ENCODE measurements at regions not wholly inside any gene's neighbourhood (a gene's known extent, or its start where the extent isn't known, plus 50 kb on each side); places are given as distances from the start of the nearest gene placed in this dataset.

GRCh38 chr4:22573198-22573597 is 57.3 kb upstream of the ADGRA3 start:
- Mint-ChIP-seq H3K36me3 (ENCODE audit: low read depth) (no peaks in the 10 kb centered on the region), H3K27me3 (ENCODE audit: low read depth) (peaks cover 4% of the 10 kb centered on the region), H3K4me1 (peaks cover 11% of the 10 kb centered on the region), H3K27ac (no peak overlapping the region), H3K4me3 (no peak overlapping the region), H3K9me3 (peaks cover 17% of the 10 kb centered on the region)
- TF ChIP-seq, protein P1, sequence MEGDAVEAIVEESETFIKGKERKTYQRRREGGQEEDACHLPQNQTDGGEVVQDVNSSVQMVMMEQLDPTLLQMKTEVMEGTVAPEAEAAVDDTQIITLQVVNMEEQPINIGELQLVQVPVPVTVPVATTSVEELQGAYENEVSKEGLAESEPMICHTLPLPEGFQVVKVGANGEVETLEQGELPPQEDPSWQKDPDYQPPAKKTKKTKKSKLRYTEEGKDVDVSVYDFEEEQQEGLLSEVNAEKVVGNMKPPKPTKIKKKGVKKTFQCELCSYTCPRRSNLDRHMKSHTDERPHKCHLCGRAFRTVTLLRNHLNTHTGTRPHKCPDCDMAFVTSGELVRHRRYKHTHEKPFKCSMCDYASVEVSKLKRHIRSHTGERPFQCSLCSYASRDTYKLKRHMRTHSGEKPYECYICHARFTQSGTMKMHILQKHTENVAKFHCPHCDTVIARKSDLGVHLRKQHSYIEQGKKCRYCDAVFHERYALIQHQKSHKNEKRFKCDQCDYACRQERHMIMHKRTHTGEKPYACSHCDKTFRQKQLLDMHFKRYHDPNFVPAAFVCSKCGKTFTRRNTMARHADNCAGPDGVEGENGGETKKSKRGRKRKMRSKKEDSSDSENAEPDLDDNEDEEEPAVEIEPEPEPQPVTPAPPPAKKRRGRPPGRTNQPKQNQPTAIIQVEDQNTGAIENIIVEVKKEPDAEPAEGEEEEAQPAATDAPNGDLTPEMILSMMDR (IDR thresholded peaks at IDR 0.05; ENCODE audit: unreplicated experiment in 3 of 3): no peak

- TF ChIP-seq, protein P1 (IDR thresholded peaks at IDR 0.05; ENCODE audit: unreplicated experiment in 3 of 3): no peak
- Mint-ChIP-seq H3K9me3 (peaks cover 17% of the 10 kb centered on the region), H3K4me1 (peaks cover 11% of the 10 kb centered on the region), H3K27ac (no peak overlapping the region), H3K36me3 (ENCODE audit: low read depth) (no peaks in the 10 kb centered on the region), H3K27me3 (ENCODE audit: low read depth) (peaks cover 4% of the 10 kb centered on the region), H3K4me3 (no peak overlapping the region)
Measured at GRCh38 chr4:22573641-22574040, 57.8 kb upstream of the ADGRA3 start.

- H3K36me3 Mint-ChIP-seq (ENCODE audit: low read depth): no peaks in the 10 kb centered on the region
- H3K9me3 Mint-ChIP-seq: peaks cover 17% of the 10 kb centered on the region
- H3K27ac Mint-ChIP-seq: no peak overlapping the region
- peaks cover 11% of the 10 kb centered on the region for H3K4me1 Mint-ChIP-seq
- H3K4me3 Mint-ChIP-seq: no peak overlapping the region
- TF ChIP-seq, protein P1 (IDR thresholded peaks at IDR 0.05; ENCODE audit: unreplicated experiment in 3 of 3): no peak
- H3K27me3 Mint-ChIP-seq (ENCODE audit: low read depth): peaks cover 4% of the 10 kb centered on the region
Measured at GRCh38 chr4:22574424-22574823, 58.6 kb upstream of the ADGRA3 start.

DNA sequence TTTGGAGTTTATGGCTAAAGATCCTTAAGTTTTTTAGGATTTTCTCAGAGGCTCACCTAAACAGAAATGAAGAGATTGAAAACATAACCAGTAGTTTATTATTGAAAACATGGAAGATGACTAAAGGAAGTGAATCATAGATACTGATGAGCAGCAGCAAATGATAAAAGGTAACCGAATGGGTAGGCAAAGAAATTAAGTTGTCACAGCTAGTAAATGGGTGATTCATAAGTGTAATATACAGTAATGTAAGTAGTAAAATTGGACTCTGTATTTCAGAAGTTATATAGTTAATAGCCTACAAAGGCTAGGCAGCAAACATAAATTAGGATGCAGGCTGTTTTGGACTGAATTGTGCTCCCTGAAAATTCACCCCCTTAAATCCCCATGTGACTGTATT is 59.0 kb upstream of the ADGRA3 start:
- Mint-ChIP-seq H3K9me3 (peaks cover 16% of the 10 kb centered on the region), H3K4me1 (peaks cover 11% of the 10 kb centered on the region), H3K36me3 (ENCODE audit: low read depth) (no peaks in the 10 kb centered on the region), H3K4me3 (no peak overlapping the region), H3K27ac (no peak overlapping the region), H3K27me3 (ENCODE audit: low read depth) (peaks cover 4% of the 10 kb centered on the region)
- TF ChIP-seq, protein P1 (IDR thresholded peaks at IDR 0.05; ENCODE audit: unreplicated experiment in 3 of 3): no peak

- Mint-ChIP-seq H3K4me1 (no peaks in the 10 kb centered on the region), H3K27me3 (ENCODE audit: low read depth) (peaks cover 3% of the 10 kb centered on the region), H3K9me3 (no peaks in the 10 kb centered on the region), H3K36me3 (ENCODE audit: low read depth) (no peaks in the 10 kb centered on the region), H3K4me3 (no peak overlapping the region), H3K27ac (no peak overlapping the region)
- TF ChIP-seq, protein P1 (IDR thresholded peaks at IDR 0.05; ENCODE audit: unreplicated experiment in 3 of 3): no peak
Measured at GRCh38 chr4:22587253-22587652, 71.4 kb upstream of the ADGRA3 start.

- Mint-ChIP-seq H3K36me3 (ENCODE audit: low read depth) (no peaks in the 10 kb centered on the region), H3K27me3 (ENCODE audit: low read depth) (peaks cover 7% of the 10 kb centered on the region), H3K9me3 (no peaks in the 10 kb centered on the region), H3K4me1 (peaks cover 29% of the 10 kb centered on the region), H3K4me3 (no peak overlapping the region), H3K27ac (no peak overlapping the region)
- TF ChIP-seq, protein P1 (IDR thresholded peaks at IDR 0.05; ENCODE audit: unreplicated experiment in 3 of 3): no peak
Measured at GRCh38 chr4:22593933-22594332, 78.1 kb upstream of the ADGRA3 start.
